GM23248 (cell line): ENCODE measurements at regions not wholly inside any gene's neighbourhood (a gene's known extent, or its start where the extent isn't known, plus 50 kb on each side); places are given as distances from the start of the nearest gene placed in this dataset.

ENCODE experiments used
- DNase-seq: peaks from one replicate; pipeline ENCODE4 v3.0.0-alpha.2; 2015
- H2AFZ ChIP-seq: fragments of 200-600 bp; sonication (generic); 2 replicates; pipeline ENCODE4 v1.6.1; 2016; ENCODE audit warnings: antibody characterized with exemption
- H3F3A ChIP-seq: fragments of 200-600 bp; sonication (generic); 2 replicates; pipeline ENCODE4 v1.6.1; 2016; ENCODE audit warnings: mild to moderate bottlenecking, antibody characterized with exemption, mixed run types; ENCODE audit not compliant: insufficient read depth
- H3K27ac ChIP-seq: fragments of 200-600 bp; sonication (generic); 2 replicates; pipeline ENCODE4 v1.5.1; 2016; ENCODE audit warnings: mild to moderate bottlenecking
- H3K27me3 ChIP-seq: fragments of 200-600 bp; sonication (generic); replicated peaks from 2 replicates; pipeline ENCODE4 v1.6.1; 2016; ENCODE audit warnings: mild to moderate bottlenecking; ENCODE audit not compliant: insufficient read depth
- H3K36me3 ChIP-seq: fragments of 200-600 bp; sonication (generic); 2 replicates; pipeline ENCODE4 v1.6.1; 2016; ENCODE audit warnings: low read depth, mild to moderate bottlenecking
- H3K4me1 ChIP-seq: fragments of 200-600 bp; sonication (generic); 2 replicates; pipeline ENCODE4 v1.6.1; 2016; ENCODE audit warnings: mild to moderate bottlenecking; ENCODE audit not compliant: insufficient read depth
- H3K4me2 ChIP-seq: fragments of 200-600 bp; sonication (generic); one replicate; pipeline ENCODE4 v1.6.1; 2016; ENCODE audit warnings: mild to moderate bottlenecking; ENCODE audit not compliant: unreplicated experiment
- H3K4me3 ChIP-seq: fragments of 200-600 bp; sonication (generic); 2 replicates; pipeline ENCODE4 v1.5.1; 2016; ENCODE audit warnings: mild to moderate bottlenecking
- H3K79me2 ChIP-seq: fragments of 200-600 bp; sonication (generic); 2 replicates; pipeline ENCODE4 v1.6.1; 2016; ENCODE audit warnings: mild to moderate bottlenecking; ENCODE audit not compliant: insufficient read depth
- H3K9ac ChIP-seq: fragments of 200-600 bp; sonication (generic); 2 replicates; pipeline ENCODE4 v1.6.1; 2016; ENCODE audit warnings: mild to moderate bottlenecking
- H3K9me2 ChIP-seq: fragments of 200-600 bp; sonication (generic); 2 replicates; pipeline ENCODE4 v1.6.1; 2016; ENCODE audit warnings: mixed run types, mild to moderate bottlenecking, moderate library complexity; ENCODE audit not compliant: insufficient read depth
- H3K9me3 ChIP-seq: fragments of 200-600 bp; sonication (generic); one replicate; pipeline ENCODE4 v1.6.1; 2017; ENCODE audit warnings: low read depth
- H4K20me1 ChIP-seq: fragments of 200-600 bp; sonication (generic); 2 replicates; pipeline ENCODE4 v1.6.0; 2016; ENCODE audit not compliant: insufficient read depth
- EZH2 ChIP-seq: fragments of 200-600 bp; sonication (generic); IDR thresholded peaks from 2 replicates; pipeline ENCODE4 v1.6.1; 2018; ENCODE audit warnings: antibody characterized with exemption, mild to moderate bottlenecking; ENCODE audit not compliant: insufficient read depth, poor library complexity, severe bottlenecking
- EZH2phosphoT487 ChIP-seq: fragments of 200-600 bp; sonication (generic); IDR thresholded peaks from 2 replicates; pipeline ENCODE4 v1.6.1; 2018; ENCODE audit warnings: antibody characterized with exemption, moderate library complexity, mild to moderate bottlenecking, low read depth; ENCODE audit not compliant: insufficient read depth
- WGBS, 2 experiments: methylation state at CpG; one replicate each; pipeline ENCODE4 v1.1.6; 2015 to 2017; ENCODE audit warnings: low lambda C conversion rate in 2 of 2, low coverage in 1 of 2; ENCODE audit errors: missing lambda C conversion rate in 2 of 2; 5-methylcytosine and 5-hydroxymethylcytosine counted together
- in situ Hi-C: fragments of 300-500 bp; cut with MboI; formaldehyde crosslinking; loops from 2 replicates; pipeline ENCODE4 v1.15.0; 2020

DNA sequence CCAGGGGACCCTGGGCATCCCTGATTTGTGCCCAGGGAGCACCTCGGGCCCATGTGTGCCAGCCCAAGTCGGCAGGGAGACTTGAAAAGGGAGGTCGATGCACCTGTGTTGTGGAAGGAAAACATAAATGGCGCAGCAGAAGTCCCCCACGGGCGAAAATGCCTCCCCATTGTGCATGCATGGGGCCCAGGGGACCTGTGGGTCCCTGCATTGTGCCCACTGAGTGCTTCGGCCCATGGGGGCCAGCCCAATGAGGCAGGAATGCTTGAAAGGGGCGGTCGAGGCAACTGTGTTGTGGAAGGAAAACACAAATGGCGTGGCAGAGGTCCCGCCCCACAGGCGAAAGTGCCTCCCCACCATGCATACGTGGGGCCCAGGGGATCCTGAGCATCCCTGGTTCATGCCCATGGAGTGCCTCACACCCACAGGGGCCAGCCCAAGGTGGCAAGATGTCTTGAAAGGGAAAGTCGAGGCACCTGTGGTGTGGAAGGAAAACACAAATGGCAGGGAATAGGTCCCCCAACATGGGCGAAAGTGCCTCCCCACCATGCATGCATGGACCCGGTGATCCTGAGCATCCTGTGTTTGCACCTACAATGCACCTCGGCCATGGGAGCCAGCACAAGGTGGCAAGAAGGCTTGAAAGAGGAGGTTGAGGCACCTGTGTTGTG lies 368.0 kb downstream of the ALG10 start:
- H3K9ac ChIP-seq, result no peak overlapping the region
- in situ Hi-C loops, result no loop called here
- H3K9me3 ChIP-seq, result no peaks in the 10 kb centered on the region
- DNase-seq, result no peak
- no peaks in the 10 kb centered on the region for H3K79me2 ChIP-seq
- no peak overlapping the region for H3K4me3 ChIP-seq
- WGBS, 2 experiments, result 44 to 52% methylated on average over 17 of the region's 17 CpGs
- H3K27me3 ChIP-seq, result no peaks in the 10 kb centered on the region
- no peaks in the 10 kb centered on the region for H3K9me2 ChIP-seq
- H3K36me3 ChIP-seq, result no peaks in the 10 kb centered on the region
- no peak for TF ChIP-seq EZH2phosphoT487
- no peak for TF ChIP-seq EZH2
- no peak overlapping the region for H3K27ac ChIP-seq
- no peaks in the 10 kb centered on the region for H3F3A ChIP-seq
- no peaks in the 10 kb centered on the region for H3K4me1 ChIP-seq
- no peaks in the 10 kb centered on the region for H4K20me1 ChIP-seq
- H2AFZ ChIP-seq, result no peak overlapping the region
- H3K4me2 ChIP-seq, result no peak overlapping the region

DNA sequence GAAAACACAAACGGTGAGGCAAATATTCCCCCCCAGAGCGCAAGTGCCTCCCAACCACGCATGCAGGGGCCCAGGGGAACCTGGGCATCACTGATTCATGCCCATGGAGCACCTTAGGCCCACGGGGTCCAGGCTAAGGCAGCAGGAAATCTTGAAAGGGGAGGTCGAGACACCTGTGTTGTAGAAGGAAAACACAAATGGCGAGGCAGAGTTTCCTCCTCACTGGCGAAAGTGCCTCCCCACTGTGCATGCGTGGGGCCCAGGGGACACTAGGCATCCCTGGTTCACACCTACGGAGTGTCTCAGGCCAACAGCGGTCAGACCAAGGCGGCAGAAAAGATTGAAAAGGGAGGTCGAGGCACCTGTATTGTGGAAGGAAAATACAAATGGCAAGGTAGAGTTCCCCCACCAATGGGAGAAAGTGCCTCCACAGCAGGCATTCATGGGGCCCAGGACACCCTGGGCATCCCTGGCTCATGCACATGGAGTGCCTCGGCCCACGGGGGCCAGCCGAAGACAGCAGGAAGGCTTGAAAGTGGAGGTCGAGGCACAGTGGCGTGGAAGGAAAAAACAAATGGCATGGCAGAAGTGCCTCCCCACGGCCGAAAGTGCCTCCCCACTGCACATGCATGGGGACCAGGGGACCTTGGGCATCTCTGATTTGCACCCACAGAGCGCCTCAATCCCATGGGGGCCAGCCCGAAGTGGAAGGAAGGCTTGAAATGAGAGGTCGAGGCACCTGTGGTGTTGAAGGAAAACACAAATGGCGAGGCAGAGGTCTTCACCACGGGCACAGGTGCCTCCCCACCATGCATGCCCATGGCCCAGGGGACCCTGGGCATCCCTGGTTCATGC lies 368.8 kb downstream of the ALG10 start:
- Histone ChIP-seq H3K9ac (no peak overlapping the region), H3K4me2 (no peak overlapping the region), H3K79me2 (no peaks in the 10 kb centered on the region), H3K9me3 (no peaks in the 10 kb centered on the region), H3K4me1 (no peaks in the 10 kb centered on the region), H3K27me3 (no peaks in the 10 kb centered on the region), H3K4me3 (no peak overlapping the region), H3K36me3 (no peaks in the 10 kb centered on the region), H2AFZ (no peak overlapping the region), H4K20me1 (no peaks in the 10 kb centered on the region), H3K9me2 (no peaks in the 10 kb centered on the region), H3F3A (no peaks in the 10 kb centered on the region), H3K27ac (no peak overlapping the region)
- WGBS, 2 experiments, result 52 to 53% methylated on average over 24 of the region's 24 CpGs
- TF ChIP-seq EZH2 (no peak), EZH2phosphoT487 (no peak)
- in situ Hi-C loops, result no loop called here
- DNase-seq, result no peak

- Histone ChIP-seq H3K36me3 (no peaks in the 10 kb centered on the region), H3K4me3 (no peak overlapping the region), H4K20me1 (no peaks in the 10 kb centered on the region), H3K9me2 (no peaks in the 10 kb centered on the region), H3K9me3 (no peaks in the 10 kb centered on the region), H3K9ac (no peak overlapping the region), H3K4me2 (no peak overlapping the region), H3K79me2 (no peaks in the 10 kb centered on the region), H3K27me3 (no peaks in the 10 kb centered on the region), H2AFZ (no peak overlapping the region), H3K4me1 (no peaks in the 10 kb centered on the region), H3K27ac (no peak overlapping the region), H3F3A (no peaks in the 10 kb centered on the region)
- in situ Hi-C loops, result no loop called here
- no peak for DNase-seq
- TF ChIP-seq EZH2phosphoT487 (no peak), EZH2 (no peak)
- 34 to 40% methylated on average over 31 to 37 of the region's 37 CpGs for WGBS, 2 experiments
Measured at GRCh38 chr12:34391771-34392581, 369.7 kb downstream of the ALG10 start.

DNA sequence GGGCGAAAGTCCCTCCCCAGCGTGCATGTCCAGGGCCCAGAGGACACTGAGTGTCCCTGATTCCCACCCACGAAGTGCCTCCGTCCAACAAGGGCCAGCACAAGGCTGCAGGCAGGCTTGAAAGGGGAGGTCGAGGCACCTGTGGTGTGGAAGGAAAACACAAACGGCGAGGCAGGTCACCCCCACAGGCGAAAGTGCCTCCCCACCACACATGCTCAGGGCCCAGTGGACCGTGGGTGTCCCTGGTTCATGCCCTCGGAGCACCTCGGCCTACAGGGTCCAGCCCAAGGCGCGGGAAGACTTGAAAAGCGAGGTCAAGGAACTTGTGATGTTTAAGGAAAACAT lies 370.4 kb downstream of the ALG10 start:
- Histone ChIP-seq H2AFZ (no peak overlapping the region), H4K20me1 (no peaks in the 10 kb centered on the region), H3K9me2 (no peaks in the 10 kb centered on the region), H3K36me3 (no peaks in the 10 kb centered on the region), H3K27ac (no peak overlapping the region), H3F3A (no peaks in the 10 kb centered on the region), H3K27me3 (no peaks in the 10 kb centered on the region), H3K9me3 (no peaks in the 10 kb centered on the region), H3K4me1 (no peaks in the 10 kb centered on the region), H3K9ac (no peak overlapping the region), H3K4me3 (no peak overlapping the region), H3K4me2 (no peak overlapping the region), H3K79me2 (no peaks in the 10 kb centered on the region)
- in situ Hi-C loops, result no loop called here
- TF ChIP-seq EZH2 (no peak), EZH2phosphoT487 (no peak)
- DNase-seq, result no peak
- 46 to 50% methylated on average over 14 of the region's 14 CpGs for WGBS, 2 experiments
